GM21786 (cell line): ENCODE measurements at regions not wholly inside any gene's neighbourhood (a gene's known extent, or its start where the extent isn't known, plus 50 kb on each side); places are given as distances from the start of the nearest gene placed in this dataset.
"Not testable (repeated sequence)": the region's sequence is repeated elsewhere in the genome, so short reads cannot be mapped to it uniquely, and the experiment has no call there.

ENCODE experiments used
- ATAC-seq: cut with Tn5 transposase; IDR thresholded peaks from one replicate; pipeline ENCODE4 v1.9.1; 2021; ENCODE audit not compliant: unreplicated experiment

DNA sequence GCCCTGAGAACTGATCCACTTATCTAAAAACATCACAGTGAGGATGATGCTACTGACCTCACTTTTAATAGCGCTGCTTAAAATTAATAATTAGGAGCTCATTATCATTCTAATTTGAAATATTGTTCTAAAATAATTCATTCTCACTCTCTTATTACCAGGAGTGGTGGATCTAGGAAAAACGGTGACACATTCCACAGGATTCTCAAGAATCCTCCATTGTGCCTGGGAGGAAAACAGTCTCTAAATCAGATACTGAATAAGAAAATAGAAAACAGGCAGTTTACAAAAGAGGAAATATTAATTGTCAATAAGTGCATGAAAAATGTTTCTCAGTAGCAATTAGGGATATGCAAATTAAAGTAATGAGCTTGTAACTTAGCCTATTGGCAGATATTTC lies 187.4 kb downstream of the TENT5A start:
- ATAC-seq: no peak

DNA sequence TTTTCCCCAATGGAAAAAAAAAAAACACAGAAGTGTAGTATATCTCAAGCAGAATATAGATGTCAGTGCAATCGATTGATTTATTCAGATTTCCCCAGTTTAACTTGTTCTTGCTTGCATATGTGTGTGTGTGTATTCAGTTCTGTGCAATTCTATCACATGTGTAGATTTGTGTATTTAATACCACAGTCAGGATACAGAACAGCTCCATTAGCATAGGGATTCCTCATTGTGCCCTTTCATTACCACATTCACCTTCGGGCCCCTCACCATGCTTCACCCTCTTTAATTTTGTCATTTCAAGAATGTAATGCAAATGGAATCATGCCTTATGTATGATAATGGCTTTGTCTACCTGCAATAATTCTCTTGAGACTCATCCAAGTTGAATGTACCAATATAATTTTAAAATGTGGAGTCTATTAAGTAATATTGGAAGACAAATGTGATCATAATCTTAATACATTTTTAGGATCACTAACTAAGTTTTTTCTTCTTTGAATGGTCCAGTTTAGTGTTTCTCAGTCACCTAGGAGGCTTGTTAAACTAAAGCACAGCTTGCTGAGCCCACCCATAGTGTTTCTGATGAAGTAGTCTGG lies 187.9 kb downstream of the TENT5A start:
- no peak for ATAC-seq

DNA sequence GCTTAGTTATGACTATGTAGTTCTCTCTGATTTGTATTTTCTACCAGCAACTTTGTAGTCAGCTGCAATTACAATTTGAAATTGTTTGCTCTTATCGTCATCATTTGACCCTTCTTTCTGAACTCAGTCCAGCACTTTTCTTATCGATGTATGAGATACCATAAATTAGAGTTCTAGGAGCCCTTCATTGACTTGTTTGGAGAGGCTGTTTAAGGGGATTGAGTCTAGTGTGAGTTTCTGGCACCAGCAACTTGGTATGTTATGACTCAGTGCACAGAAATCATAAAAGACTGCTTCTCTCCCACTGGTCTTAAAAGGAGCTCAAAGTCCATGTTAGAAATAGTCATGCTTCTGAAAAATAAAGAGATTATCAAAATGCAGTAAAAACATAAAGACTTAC lies 190.3 kb downstream of the TENT5A start:
- no peak for ATAC-seq

DNA sequence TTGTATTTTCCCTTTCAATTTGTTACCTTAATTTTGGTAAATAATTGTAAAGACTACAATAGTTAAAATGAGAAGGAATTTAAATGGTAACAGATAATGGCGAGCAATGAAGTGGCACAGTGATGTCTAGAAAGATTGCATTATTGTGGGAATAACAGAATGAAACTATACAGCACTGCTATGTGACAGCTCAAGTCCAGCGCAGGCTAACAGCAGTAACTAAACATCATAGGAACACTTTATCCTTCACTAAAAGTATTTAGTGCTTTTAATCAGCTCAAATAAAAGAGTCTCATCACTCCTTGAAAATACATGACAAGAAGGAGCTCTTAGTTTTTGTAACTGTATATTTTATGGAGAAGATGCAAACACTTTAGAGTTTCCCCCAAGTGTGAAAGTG lies 190.8 kb downstream of the TENT5A start:
- ATAC-seq: no peak

DNA sequence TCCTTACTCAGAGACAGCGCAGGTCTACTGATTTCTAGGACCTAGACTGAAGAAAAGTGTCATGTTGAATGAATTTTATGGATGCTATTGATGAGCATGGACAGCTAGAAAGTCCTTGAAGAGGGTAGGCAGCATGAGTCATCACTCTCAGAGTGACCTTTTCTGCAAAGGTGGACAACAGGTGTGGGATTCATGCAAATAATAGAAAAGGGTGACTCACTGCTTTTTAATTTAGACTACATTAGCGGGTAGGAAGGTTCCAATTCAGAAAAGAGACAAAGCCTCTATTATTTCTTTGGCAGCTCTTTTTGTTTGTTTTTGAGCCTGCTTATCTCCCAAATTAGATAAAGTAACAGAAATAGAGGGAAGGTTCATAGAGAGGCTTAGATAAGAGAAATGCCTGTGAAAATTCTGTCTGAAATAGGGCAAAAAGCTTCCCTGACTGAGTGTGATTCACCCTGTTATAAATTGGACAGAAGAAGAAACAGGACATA lies 191.4 kb downstream of the TENT5A start:
- no peak for ATAC-seq

DNA sequence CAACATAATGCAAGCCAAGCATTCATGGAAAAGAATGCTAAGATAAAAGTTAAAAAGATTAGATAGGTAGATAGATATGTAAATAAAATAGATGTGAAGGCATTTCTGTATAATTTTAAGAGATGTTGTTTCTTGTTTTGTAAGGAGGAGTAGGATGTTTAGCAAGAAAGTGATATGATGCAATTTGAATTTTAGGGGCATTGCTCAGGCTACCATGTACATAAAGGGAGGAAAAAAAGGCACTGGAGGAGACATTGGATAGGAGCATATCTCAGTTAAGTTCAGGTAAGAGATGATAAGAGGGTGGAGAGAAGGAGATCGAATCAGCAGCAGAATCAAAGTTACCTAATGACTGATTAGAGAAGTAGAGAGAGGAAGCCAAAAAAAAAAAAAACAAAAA lies 194.7 kb downstream of the TENT5A start:
- no peak for ATAC-seq

DNA sequence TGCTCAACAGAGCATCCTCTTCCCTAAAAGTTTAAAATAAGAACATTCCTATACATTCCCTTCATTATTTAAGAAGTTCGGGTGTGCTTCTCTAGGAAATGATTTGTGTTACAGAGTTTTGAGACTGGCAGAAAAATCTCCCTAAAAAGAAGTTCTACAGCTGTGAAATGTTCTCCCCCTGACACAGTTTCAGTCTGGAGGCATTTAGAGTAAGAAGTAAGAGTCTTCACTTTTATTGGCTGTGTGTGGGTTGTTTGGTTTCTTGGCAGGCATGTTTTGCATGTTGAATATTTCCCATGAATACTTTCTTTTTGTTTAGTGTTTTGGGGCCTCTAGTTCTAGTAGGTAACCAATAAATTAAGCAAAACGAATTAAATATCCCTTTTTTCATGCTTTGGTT lies 195.9 kb downstream of the TENT5A start:
- no peak for ATAC-seq

DNA sequence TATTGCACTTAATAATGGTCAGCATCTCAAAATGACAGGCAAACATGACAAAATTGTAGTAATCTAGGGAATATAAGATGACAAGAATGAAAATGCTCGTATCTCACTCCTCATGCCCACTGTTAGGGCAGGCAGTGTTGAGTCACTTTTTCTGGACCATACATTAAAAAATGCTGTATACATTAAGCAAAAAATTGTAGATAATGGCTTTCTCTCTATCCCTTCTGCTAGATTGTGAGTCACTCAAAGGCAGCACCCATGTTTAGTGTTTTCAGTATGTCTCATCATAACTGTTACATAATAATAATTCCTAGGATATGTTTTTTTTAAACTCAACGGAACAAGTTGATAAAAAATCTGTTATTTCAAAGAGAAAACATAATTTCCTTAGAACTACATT lies 199.3 kb downstream of the TENT5A start:
- no peak for ATAC-seq

DNA sequence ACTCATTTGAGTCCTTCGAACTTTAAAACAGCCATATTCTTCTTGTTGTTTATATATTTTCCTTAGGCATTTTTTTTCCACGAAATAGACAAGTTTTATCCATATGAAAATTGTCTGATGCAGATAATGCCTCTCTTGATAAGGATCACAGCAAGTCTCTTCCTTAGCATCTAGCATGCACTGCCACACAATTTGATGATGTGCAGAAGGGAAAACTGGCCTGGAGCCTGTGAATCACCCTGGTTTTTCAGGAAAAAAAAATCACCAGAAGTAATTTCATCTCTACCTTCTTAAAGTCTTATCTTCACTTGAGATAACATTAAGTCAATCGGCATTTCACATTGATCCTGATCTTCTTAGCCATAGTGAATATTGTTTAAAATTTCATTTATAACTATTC lies 199.8 kb downstream of the TENT5A start:
- ATAC-seq: no peak

DNA sequence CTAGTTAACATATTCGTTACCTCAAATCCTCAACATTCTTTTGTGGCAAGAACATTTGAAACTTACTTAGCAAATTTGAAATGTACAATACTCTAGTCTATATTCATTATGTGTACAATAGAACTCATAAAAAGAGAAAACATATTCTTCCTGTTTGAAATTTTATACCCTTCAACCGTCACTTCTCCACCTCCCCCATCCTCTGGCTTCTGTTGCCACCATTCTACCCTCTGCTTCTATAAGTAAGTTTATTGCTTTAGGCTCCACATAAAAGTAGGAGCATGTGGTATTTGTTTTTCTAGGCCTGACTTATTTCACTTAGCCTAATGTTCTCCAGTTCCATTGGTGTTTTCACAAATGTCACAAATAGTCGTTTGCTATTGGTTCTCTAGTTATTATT lies 205.3 kb downstream of the TENT5A start:
- no peak for ATAC-seq

DNA sequence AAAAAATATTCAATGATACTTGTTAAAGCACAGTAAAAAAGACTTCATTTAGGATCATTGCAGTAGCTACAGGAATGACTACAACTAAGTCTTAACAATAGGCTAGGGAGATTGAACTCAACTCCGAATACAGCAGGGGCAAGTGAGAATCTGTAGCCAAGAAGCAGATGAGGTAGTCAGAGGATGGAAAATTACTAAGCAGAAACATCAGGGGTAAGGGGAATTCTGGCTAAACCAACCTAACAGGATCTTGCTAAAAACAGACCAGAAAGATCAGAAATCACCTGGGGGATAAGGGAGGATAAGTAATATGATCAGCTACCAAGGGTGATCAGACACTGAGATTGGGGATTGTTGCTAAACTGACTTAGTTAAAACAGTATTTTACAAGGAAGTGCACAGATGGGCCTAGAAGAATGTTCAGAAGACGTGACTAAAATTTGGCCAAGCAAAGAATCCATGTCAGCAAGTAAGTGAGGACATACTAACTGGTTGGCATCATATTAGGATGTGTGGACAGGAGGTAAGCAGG lies 217.5 kb downstream of the TENT5A start:
- no peak for ATAC-seq

DNA sequence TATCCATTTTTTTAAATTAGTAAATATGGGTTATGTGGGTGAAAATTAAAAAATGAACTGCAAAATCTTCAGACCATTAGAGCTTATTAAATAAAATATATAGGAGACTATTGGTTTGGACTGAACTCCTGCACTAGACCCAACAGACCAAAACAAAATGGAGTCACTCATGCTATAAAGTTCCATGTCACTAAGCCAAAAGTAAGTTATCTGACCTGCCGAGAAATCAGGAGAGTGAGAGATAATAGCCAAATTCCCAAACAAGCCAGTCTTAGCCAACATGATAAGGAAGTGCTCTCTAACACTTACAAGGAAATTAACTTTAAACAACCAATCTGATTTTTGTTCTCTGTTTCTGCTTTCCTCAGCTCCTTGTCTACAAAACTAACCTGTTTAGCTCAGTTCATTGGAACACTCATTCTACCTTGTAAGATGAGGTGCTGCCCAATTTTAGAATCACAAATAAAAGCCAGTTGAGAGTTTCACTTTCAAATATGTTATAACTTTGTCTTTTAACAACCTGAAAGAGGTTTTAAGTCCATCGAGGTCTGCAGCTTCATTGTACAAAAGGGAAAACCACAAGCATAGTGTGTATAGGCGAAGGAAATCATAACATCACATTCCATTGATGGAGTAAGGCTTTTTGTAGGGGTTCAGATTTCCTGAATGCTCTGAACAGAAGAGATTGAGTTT lies 220.5 kb downstream of the TENT5A start:
- ATAC-seq: no peak

DNA sequence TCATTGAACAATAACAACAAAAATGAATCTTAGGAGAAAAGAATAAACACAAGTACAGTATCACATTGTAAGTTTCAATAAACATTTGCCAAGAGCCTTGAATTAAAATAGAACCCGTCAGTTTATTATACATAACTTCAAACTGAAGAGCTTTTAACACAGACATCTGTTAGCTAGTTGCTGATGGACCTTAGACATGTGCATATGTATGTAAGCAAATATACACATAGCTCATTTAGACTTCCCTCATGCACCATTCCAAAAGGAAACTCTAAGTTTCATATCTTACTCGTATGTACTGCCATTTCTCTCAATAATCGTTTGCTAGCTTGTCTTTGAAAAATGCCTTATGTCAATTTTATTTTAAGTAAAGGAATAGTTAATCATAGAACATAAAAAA lies 235.0 kb downstream of the TENT5A start:
- ATAC-seq: no peak

DNA sequence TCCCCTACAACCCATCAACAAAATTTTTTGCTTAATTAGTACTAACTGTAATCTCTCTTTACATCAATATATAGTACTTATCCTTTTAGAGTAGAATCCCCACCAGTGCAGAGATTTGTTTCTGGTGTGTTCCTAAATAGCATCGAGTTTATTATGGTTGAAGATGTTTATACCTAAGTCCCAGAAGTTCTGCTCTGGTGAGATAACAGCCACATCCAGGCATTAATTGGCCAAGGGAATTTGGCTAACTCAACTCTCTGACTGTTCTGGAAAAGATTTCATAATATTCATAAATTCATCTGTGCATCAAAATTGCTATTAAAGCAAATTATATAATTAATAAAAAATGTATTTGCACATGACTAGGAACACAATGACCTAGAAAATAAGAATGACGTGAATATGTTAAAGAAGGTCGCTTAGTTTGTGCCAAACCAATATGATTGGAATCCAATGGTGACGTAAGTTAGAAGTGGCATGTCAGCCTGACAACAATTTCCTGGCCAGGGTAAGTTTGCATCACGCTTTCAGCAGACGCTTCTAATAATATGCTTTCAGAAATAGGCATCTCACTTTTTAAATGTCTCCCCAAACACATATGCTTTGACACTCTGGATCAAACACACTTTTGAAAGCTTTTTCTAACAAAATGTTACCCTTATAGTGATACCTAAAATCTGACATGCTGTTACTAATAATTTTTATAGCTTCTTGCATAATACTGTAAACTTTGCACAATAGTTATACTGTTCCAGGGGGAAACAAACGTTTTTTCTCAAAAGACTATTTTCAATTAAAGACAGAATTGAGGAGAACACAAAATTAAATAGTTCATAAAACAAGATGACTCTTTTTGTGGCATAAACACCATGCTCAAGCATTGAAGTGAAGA lies 236.7 kb downstream of the TENT5A start:
- ATAC-seq: no peak

DNA sequence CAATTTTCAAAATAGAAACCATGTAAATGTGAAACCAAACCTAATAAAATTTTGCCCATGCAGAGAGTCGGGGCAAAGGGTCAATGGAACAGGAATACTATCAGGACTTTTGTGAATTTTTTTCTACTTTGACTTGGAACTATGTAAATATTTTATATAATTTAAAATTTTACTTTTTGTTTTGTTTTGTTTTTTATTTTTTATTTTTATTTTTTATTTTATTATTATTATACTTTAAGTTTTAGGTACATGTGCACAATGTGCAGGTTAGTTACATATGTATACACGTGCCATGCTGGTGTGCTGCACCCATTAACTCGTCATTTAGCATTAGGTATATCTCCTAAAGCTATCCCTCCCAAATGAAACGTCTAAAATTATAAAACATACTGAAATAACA lies 238.3 kb downstream of the TENT5A start:
- ATAC-seq: not testable (repeated sequence)

DNA sequence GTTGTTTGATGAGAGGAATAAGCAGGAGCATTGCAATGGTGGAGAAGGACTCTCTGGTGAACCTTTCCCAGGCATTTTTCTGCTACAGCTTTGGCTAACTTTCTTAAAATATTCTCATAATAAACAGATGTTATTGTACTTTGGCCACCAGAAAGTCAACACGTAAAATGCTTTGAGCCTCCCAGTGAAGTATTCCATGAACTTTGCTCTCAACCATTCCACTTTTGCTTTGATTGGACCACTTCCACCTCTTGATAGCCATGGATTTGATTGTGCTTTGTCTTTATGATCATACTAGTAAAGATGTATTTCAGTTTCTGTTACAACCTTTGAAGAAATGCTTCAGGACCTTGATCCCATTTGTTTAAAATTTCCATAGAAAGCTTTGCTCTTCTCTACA lies 241.1 kb downstream of the TENT5A start:
- ATAC-seq: no peak

DNA sequence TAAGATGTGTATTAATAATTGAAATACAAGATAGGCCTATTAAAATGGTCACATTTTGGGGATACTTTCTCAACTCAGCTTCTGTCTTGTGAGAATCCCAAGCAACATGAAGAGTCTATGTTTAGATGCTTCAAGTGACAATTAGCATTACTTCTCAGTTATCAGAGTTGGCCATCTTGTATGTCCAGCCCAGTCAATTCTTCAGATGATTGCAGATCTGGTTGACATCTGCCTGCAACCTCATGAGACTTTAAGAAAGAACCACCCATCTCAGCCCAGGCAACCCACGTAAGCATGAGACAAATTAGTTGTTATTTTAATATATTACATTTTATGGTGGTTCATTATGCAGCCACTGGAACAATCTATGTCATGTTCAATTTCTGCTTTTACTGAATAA lies 256.5 kb downstream of the TENT5A start:
- no peak for ATAC-seq

DNA sequence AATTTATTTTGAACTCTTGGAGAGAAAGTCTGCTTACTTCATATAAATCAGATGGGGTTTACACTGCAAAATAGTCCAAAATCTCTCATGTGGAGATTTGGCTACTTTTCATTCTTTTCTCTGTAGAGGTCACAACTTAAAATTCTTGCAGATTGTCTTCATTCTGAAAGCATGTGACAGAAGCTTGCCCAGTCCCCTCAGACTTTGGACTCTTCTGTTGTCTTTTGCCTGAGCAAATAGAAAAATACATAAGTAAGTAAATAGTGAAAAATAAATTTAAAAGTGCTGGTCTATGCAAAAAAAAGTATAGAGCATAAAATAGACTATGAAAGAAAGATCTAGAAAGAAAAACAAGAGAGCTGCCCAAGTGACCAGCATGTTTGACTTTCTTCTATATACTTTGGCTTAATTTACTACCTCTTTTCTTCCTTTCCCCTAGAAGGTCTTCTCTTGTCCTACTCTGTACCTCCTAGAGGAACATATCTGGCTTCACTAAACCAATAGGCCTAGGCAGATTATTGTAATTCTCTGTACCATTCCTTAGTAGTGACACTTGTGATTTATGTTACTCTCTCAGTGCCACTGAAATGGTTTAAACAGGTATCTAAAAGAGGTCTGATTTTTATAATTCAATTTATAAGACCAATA lies 260.9 kb downstream of the TENT5A start:
- ATAC-seq: no peak

DNA sequence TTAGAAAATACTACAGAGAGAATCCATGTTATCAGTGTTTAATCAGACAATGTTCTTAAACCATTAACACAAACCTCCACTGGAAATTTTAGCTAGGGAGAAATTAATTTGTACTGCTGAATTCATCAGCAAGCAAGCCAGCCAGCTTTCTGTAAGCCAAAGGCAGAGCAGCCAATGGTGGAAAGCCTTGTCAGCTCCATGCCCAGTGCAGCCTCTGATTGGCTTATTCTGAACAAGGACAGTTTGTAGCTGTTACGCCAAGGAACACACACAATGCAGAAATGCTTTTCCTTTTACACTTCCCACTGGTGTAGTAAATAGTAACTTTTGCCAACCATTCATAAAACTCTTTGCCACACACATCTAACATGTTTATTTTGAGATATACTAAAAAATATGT lies 265.0 kb downstream of the TENT5A start:
- ATAC-seq: no peak

DNA sequence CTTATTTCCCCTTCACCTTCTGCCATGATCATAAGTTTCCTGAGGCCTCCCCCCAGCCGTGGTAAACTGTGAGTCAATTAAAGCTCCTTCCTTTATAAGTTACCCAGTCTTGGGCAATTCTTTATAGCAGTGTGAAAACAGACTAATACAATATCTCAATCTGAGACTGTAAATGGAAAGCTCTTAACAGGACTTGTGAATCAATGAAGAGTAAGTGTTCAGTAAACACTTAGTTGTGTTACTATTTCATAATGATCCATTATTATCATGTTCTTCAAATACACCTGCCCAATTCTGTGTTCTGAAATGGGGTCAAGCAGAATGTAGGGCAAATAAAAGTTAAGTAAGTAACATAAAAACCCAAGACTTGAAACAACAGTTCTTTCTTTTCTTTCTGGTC lies 266.2 kb downstream of the TENT5A start:
- no peak for ATAC-seq

DNA sequence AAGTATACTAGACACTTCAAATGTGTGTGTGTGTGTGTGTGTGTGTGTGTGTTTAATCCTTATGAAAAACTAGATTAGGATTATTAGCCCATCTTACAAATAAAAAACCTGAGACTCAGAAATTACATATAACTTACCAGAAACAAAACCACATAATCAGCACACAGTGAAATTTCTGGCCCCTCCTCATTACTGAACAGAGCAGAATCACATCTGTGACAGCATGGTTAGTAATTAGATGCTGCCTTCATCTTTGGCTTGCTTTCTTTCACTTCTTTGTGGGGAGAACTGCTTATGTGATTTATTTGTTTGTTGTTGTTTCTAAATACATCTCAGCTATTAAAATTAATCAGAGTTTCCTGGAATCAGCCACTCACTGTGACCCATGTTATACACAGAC lies 267.1 kb downstream of the TENT5A start:
- ATAC-seq: no peak
